ENCODE measurements at regions not wholly inside any gene's neighbourhood (a gene's known extent, or its start where the extent isn't known, plus 50 kb on each side); places are given as distances from the start of the nearest gene placed in this dataset.

DNA sequence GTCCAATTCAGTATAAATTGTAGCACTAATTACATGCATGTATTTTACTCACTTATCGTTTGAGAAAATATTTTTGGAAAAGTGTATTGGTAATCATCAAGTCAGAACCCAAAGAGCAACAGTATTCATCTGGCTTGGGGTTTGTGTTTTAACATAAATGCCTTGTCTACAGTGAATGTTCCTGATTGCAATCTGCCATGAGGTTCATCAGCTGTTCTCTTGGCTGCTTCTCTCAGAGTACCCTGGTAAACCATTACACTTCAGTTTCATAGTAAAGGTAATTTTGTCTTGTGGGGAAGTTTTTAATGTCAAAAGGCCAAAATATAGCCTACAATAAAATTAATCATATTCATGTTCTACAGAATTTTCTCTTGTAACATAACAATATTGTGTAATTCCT lies 150.3 kb downstream of the IFI44 start:
- Histone ChIP-seq H3K4me3 (no peak overlapping the region), H3K4me1 (no peaks in the 10 kb centered on the region), H3K9me3 (no peaks in the 10 kb centered on the region), H3K4me2 (no peak overlapping the region), H3K27ac (no peak overlapping the region)
- FAIRE-seq: no peak
- ChIA-PET POLR2A (no interaction called here), CTCF (no interaction called here)
- no peak for DNase-seq (ENCODE audit: low read depth in 1 of 2, low spot score in 1 of 2)
- TF ChIP-seq HOXA7 (CRISPR knock-in tag; IDR thresholded peaks at IDR 0.05) (no peak), ZC3H11A (IDR thresholded peaks at IDR 0.05) (no peak), GATA3 (IDR thresholded peaks at IDR 0.05; ENCODE audit: borderline replicate concordance) (no peak), MAZ (IDR thresholded peaks at IDR 0.05; ENCODE audit: borderline replicate concordance, low read depth, low read length) (no peak), EHMT2 (IDR thresholded peaks at IDR 0.05; ENCODE audit: low read depth) (no peak), PBX3 (IDR thresholded peaks at IDR 0.05) (no peak), EP300 (IDR thresholded peaks at IDR 0.05) (no peak), RNF2 (IDR thresholded peaks at IDR 0.05; ENCODE audit: borderline replicate concordance, low read depth) (no peak), POLR2A (IDR thresholded peaks at IDR 0.05; ENCODE audit: low read length) (no peak), CHD4 (IDR thresholded peaks at IDR 0.05; ENCODE audit: borderline replicate concordance) (no peak), HEYL (CRISPR knock-in tag; IDR thresholded peaks at IDR 0.05) (no peak), ZFP36 (IDR thresholded peaks at IDR 0.05; ENCODE audit: borderline replicate concordance, partially characterized antibody) (no peak), NPAS2 (CRISPR knock-in tag; IDR thresholded peaks at IDR 0.05; ENCODE audit: borderline replicate concordance) (no peak), KDM1A (IDR thresholded peaks at IDR 0.05; ENCODE audit: low read depth) (no peak), CHD2 (IDR thresholded peaks at IDR 0.05; ENCODE audit: low read length, partially characterized antibody) (no peak), E2F6 (IDR thresholded peaks at IDR 0.05; ENCODE audit: borderline replicate concordance, low read depth) (no peak), SREBF2 (IDR thresholded peaks at IDR 0.05) (no peak), REST (IDR thresholded peaks at IDR 0.05) (no peak), KDM5A (IDR thresholded peaks at IDR 0.05) (no peak)
- TF ChIP-seq, protein P1, sequence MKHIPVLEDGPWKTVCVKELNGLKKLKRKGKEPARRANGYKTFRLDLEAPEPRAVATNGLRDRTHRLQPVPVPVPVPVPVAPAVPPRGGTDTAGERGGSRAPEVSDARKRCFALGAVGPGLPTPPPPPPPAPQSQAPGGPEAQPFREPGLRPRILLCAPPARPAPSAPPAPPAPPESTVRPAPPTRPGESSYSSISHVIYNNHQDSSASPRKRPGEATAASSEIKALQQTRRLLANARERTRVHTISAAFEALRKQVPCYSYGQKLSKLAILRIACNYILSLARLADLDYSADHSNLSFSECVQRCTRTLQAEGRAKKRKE (CRISPR knock-in tag; IDR thresholded peaks at IDR 0.05; ENCODE audit: low read depth): no peak
- WGBS (ENCODE audit: missing lambda C conversion rate): 17% methylated on average over 1 of the region's 1 CpG
- ATAC-seq: no peak

DNA sequence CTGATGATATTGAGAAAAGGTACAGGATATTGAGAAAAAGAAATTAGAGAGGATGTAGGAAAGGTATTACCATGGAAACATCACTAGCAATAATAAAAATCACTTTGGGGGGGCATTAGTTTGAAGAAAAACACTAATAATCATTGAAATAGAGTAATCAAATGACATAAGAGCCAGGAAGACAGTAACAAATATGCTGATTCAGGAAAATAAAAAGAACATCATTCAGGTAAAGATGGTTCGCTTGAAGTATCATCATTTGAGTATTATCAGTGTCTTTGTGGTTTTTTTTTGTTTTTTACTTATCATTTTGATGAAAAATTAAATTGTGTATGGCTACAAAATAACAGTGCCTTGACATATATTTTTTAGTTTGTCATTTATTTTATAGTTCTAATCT lies 164.5 kb downstream of the IFI44 start:
- no peak for ATAC-seq
- ChIA-PET CTCF (no interaction called here), POLR2A (no interaction called here)
- Histone ChIP-seq H3K27ac (no peak overlapping the region), H3K4me3 (no peak overlapping the region), H3K4me1 (no peaks in the 10 kb centered on the region), H3K4me2 (no peak overlapping the region), H3K9me3 (no peaks in the 10 kb centered on the region)
- FAIRE-seq: no peak
- WGBS (ENCODE audit: missing lambda C conversion rate): 28% methylated on average over 1 of the region's 1 CpG
- TF ChIP-seq CBX8 (IDR thresholded peaks at IDR 0.05) (no peak), MAFK (IDR thresholded peaks at IDR 0.05; ENCODE audit: partially characterized antibody) (peak; percentile 84), FOSL2 (IDR thresholded peaks at IDR 0.05) (no peak), FOSL2 (CRISPR knock-in tag; IDR thresholded peaks at IDR 0.05) (no peak), ZSCAN20 (CRISPR knock-in tag; IDR thresholded peaks at IDR 0.05) (no peak)
- DNase-seq (ENCODE audit: low read depth in 1 of 2, low spot score in 1 of 2): no peak

Data from A549 (cell line).